Spleen (tissue), 7 donors: ENCODE measurements at regions not wholly inside any gene's neighbourhood (a gene's known extent, or its start where the extent isn't known, plus 50 kb on each side); places are given as distances from the start of the nearest gene placed in this dataset.

Experiments used
- CTCF ChIP-seq, 11 experiments: fragments of 200-600 bp in 7 of 11; fragments of 450-650 bp in 4 of 11; sonication (generic) in 4 of 11; IDR thresholded peaks in 8 of 11; conservative IDR thresholded peaks in 3 of 11; 1 replicate in 7 of 11; 2 replicates in 4 of 11; pipeline versions ENCODE4 v1.4.0 to v1.8.0; 2016 to 2021; ENCODE audit warnings: antibody characterized with exemption in 11 of 11, inconsistent platforms in 4 of 11, mild to moderate bottlenecking in 1 of 11
- POLR2A ChIP-seq, 3 donors: fragments of 450-650 bp; IDR thresholded peaks; one replicate each; pipeline ENCODE4 v1.5.1; 2017; ENCODE audit warnings: antibody characterized with exemption in 3 of 3, mild to moderate bottlenecking in 1 of 3
- POLR2AphosphoS5 ChIP-seq, 3 donors: sonication (generic); formaldehyde crosslinking; IDR thresholded peaks; one replicate each; pipeline ENCODE4 v1.5.1; 2017; ENCODE audit warnings: antibody characterized with exemption in 3 of 3
- donor health status: DM: no; HTN: no; CAD: no; lungs with moderate emphysema.
- donor health status: DM: no; HTN: no; CAD: no.
- donor health status: DM: no; HTN: no; CAD: no.

GRCh38 chr10:113497198-113497597 is 55.7 kb upstream of the HABP2 start:
- no peak for TF ChIP-seq CTCF (IDR thresholded peaks at IDR 0.05 in 8 of 11, conservative IDR thresholded peaks at IDR 0.05 in 3 of 11)
- no peak for TF ChIP-seq POLR2AphosphoS5 (IDR thresholded peaks at IDR 0.05)
- TF ChIP-seq POLR2A (IDR thresholded peaks at IDR 0.05) = no peak
